ENCODE measurements at regions not wholly inside any gene's neighbourhood (a gene's known extent, or its start where the extent isn't known, plus 50 kb on each side); places are given as distances from the start of the nearest gene placed in this dataset.

- no peak for DNase-seq
- no peaks in the 10 kb centered on the region for H3K27me3 ChIP-seq
- no peaks in the 10 kb centered on the region for H3K36me3 ChIP-seq
- H3K9me3 ChIP-seq = no peaks in the 10 kb centered on the region
- WGBS, 5 donors = 94 to 100% (median 98%) methylated on average over 2 of the region's 2 CpGs
- H3K27ac ChIP-seq = no peak overlapping the region
- intact Hi-C loops (cut with DNase I; ENCODE audit: low total_unique reads) = no loop called here
- no peak overlapping the region for H3K4me3 ChIP-seq
- TF ChIP-seq POLR2A (IDR thresholded peaks at IDR 0.05) = no peak
- peaks cover 0 to 4% (median 0%) of the 10 kb centered on the region in 4 donors for H3K4me1 ChIP-seq
These were observed 131.6 kb upstream of the KIF26B start for GRCh38 chr1:245023222-245023621.

- H3K27ac ChIP-seq = no peak overlapping the region
- H3K4me3 ChIP-seq = no peak overlapping the region
- 45 to 68% (median 51%) methylated on average over 6 of the region's 6 CpGs for WGBS, 5 donors
- TF ChIP-seq POLR2AphosphoS5 (IDR thresholded peaks at IDR 0.05) = no peak
- TF ChIP-seq POLR2A (IDR thresholded peaks at IDR 0.05) = no peak
- TF ChIP-seq CTCF (IDR thresholded peaks at IDR 0.05) = no peak
- TF ChIP-seq EP300 (IDR thresholded peaks at IDR 0.05) = no peak
- H3K4me1 ChIP-seq = peaks cover 0 to 4% (median 0%) of the 10 kb centered on the region in 4 donors
- H3K36me3 ChIP-seq = no peaks in the 10 kb centered on the region
- DNase-seq = no peak
- H3K9me3 ChIP-seq = no peaks in the 10 kb centered on the region
- intact Hi-C loops (cut with DNase I; ENCODE audit: low total_unique reads) = no loop called here
- H3K27me3 ChIP-seq = no peaks in the 10 kb centered on the region
These were observed 134.8 kb upstream of the KIF26B start for GRCh38 chr1:245019910-245020486.

- H3K4me1 ChIP-seq = peaks cover 0 to 4% (median 0%) of the 10 kb centered on the region in 4 donors
- H3K27ac ChIP-seq = no peak overlapping the region
- intact Hi-C loops (cut with DNase I; ENCODE audit: low total_unique reads) = no loop called here
- TF ChIP-seq CTCF (IDR thresholded peaks at IDR 0.05) (no peak), POLR2AphosphoS5 (IDR thresholded peaks at IDR 0.05) (no peak), EP300 (IDR thresholded peaks at IDR 0.05) (no peak), POLR2A (IDR thresholded peaks at IDR 0.05) (no peak)
- H3K27me3 ChIP-seq = no peaks in the 10 kb centered on the region
- no peaks in the 10 kb centered on the region for H3K9me3 ChIP-seq
- H3K4me3 ChIP-seq = no peak overlapping the region
- DNase-seq = peak in 1 of 2 donors; percentile 24
- 39 to 66% (median 60%) methylated on average over 4 of the region's 4 CpGs for WGBS, 5 donors
- H3K36me3 ChIP-seq = no peaks in the 10 kb centered on the region
These were observed 138.1 kb upstream of the KIF26B start for GRCh38 chr1:245016700-245017099.

- Histone ChIP-seq H3K9me3 (no peaks in the 10 kb centered on the region), H3K36me3 (peaks cover 0 to 3% (median 0%) of the 10 kb centered on the region in 4 donors), H3K27me3 (no peaks in the 10 kb centered on the region), H3K27ac (no peak overlapping the region), H3K4me1 (peaks cover 0 to 1% (median 0%) of the 10 kb centered on the region in 4 donors), H3K4me3 (no peak overlapping the region)
- no peak for DNase-seq
- intact Hi-C loops (cut with DNase I; ENCODE audit: low total_unique reads) = no loop called here
- TF ChIP-seq POLR2A (IDR thresholded peaks at IDR 0.05) = no peak
- no peak for TF ChIP-seq CTCF (IDR thresholded peaks at IDR 0.05)
- no peak for TF ChIP-seq EP300 (IDR thresholded peaks at IDR 0.05)
- TF ChIP-seq POLR2AphosphoS5 (IDR thresholded peaks at IDR 0.05) = no peak
- 74 to 89% (median 88%) methylated on average over 3 of the region's 3 CpGs for WGBS, 5 donors
These were observed 139.8 kb upstream of the KIF26B start for GRCh38 chr1:245015031-245015430.

- intact Hi-C loops (cut with DNase I; ENCODE audit: low total_unique reads) = no loop called here
- Histone ChIP-seq H3K4me3 (no peak overlapping the region), H3K36me3 (peaks cover 0 to 4% (median 0%) of the 10 kb centered on the region in 4 donors), H3K4me1 (no peaks in the 10 kb centered on the region), H3K9me3 (no peaks in the 10 kb centered on the region), H3K27me3 (no peaks in the 10 kb centered on the region), H3K27ac (no peak overlapping the region)
- DNase-seq = no peak
- WGBS, 5 donors = 56 to 74% (median 65%) methylated on average over 3 of the region's 3 CpGs
- TF ChIP-seq POLR2AphosphoS5 (IDR thresholded peaks at IDR 0.05) = no peak
- no peak for TF ChIP-seq EP300 (IDR thresholded peaks at IDR 0.05)
- TF ChIP-seq POLR2A (IDR thresholded peaks at IDR 0.05) = no peak
- TF ChIP-seq CTCF (IDR thresholded peaks at IDR 0.05) = no peak
These were observed 140.3 kb upstream of the KIF26B start for GRCh38 chr1:245014247-245015029.

All from stomach (tissue), 8 donors.